ENCODE measurements at regions not wholly inside any gene's neighbourhood (a gene's known extent, or its start where the extent isn't known, plus 50 kb on each side); places are given as distances from the start of the nearest gene placed in this dataset.

- no peaks in the 10 kb centered on the region for H3K36me3 ChIP-seq (ENCODE audit: control insufficient read depth, insufficient read depth, low read length)
- FAIRE-seq (no peak), DNase-seq (ENCODE audit: low read depth) (no peak)
- TF ChIP-seq CTCF (IDR thresholded peaks at IDR 0.05; ENCODE audit: insufficient read depth, low read length, severe bottlenecking): no peak
- H3K4me3 ChIP-seq (ENCODE audit: low read depth, low read length): peak overlapping the region; percentile 29
- no peaks in the 10 kb centered on the region for H3K27me3 ChIP-seq (ENCODE audit: control insufficient read depth, insufficient read depth, low read length)
Observed at GRCh38 chr22:23401910-23402274, 178.2 kb downstream of the IGLL1 start.

- TF ChIP-seq CTCF (IDR thresholded peaks at IDR 0.05; ENCODE audit: insufficient read depth, low read length, severe bottlenecking): no peak
- Histone ChIP-seq H3K36me3 (ENCODE audit: control insufficient read depth, insufficient read depth, low read length) (no peaks in the 10 kb centered on the region), H3K4me3 (ENCODE audit: low read depth, low read length) (no peak overlapping the region), H3K27me3 (ENCODE audit: control insufficient read depth, insufficient read depth, low read length) (no peaks in the 10 kb centered on the region)
- FAIRE-seq: peak; percentile 86
- DNase-seq (ENCODE audit: low read depth): peak; percentile 33
Observed at GRCh38 chr22:23401111-23401909, 178.8 kb downstream of the IGLL1 start.

GRCh38 chr22:23400286-23400981 is 179.7 kb downstream of the IGLL1 start:
- H3K4me3 ChIP-seq (ENCODE audit: low read depth, low read length): no peak overlapping the region
- FAIRE-seq (no peak), DNase-seq (ENCODE audit: low read depth) (no peak)
- no peaks in the 10 kb centered on the region for H3K27me3 ChIP-seq (ENCODE audit: control insufficient read depth, insufficient read depth, low read length)
- no peaks in the 10 kb centered on the region for H3K36me3 ChIP-seq (ENCODE audit: control insufficient read depth, insufficient read depth, low read length)
- TF ChIP-seq CTCF (IDR thresholded peaks at IDR 0.05; ENCODE audit: insufficient read depth, low read length, severe bottlenecking): no peak

- no peaks in the 10 kb centered on the region for H3K36me3 ChIP-seq (ENCODE audit: control insufficient read depth, insufficient read depth, low read length)
- DNase-seq (ENCODE audit: low read depth): no peak
- H3K4me3 ChIP-seq (ENCODE audit: low read depth, low read length): no peak overlapping the region
- H3K27me3 ChIP-seq (ENCODE audit: control insufficient read depth, insufficient read depth, low read length): no peaks in the 10 kb centered on the region
- TF ChIP-seq CTCF (IDR thresholded peaks at IDR 0.05; ENCODE audit: insufficient read depth, low read length, severe bottlenecking): no peak
- FAIRE-seq: peak; percentile 50
Observed at GRCh38 chr22:23399367-23400285, 180.5 kb downstream of the IGLL1 start.

GRCh38 chr22:23398701-23399366 is 181.3 kb downstream of the IGLL1 start:
- FAIRE-seq (no peak), DNase-seq (ENCODE audit: low read depth) (no peak)
- no peak for TF ChIP-seq CTCF (IDR thresholded peaks at IDR 0.05; ENCODE audit: insufficient read depth, low read length, severe bottlenecking)
- Histone ChIP-seq H3K36me3 (ENCODE audit: control insufficient read depth, insufficient read depth, low read length) (no peaks in the 10 kb centered on the region), H3K27me3 (ENCODE audit: control insufficient read depth, insufficient read depth, low read length) (no peaks in the 10 kb centered on the region), H3K4me3 (ENCODE audit: low read depth, low read length) (no peak overlapping the region)

Data from bronchial epithelial cell (primary cell).